C4-2B (cell line): ENCODE measurements at regions not wholly inside any gene's neighbourhood (a gene's known extent, or its start where the extent isn't known, plus 50 kb on each side); places are given as distances from the start of the nearest gene placed in this dataset.

ENCODE experiments used
- CTCF ChIP-seq: fragments of 450-650 bp; conservative IDR thresholded peaks from 2 replicates; pipeline ENCODE4 v1.5.1; 2017; ENCODE audit warnings: mild to moderate bottlenecking
- ZFX ChIP-seq: fragments of 450-650 bp; IDR thresholded peaks from 2 replicates; pipeline ENCODE4 v1.6.1; 2017

- TF ChIP-seq CTCF (no peak), ZFX (no peak)
Observed at GRCh38 chr7:109996411-109996810, 1094.5 kb upstream of the LRRN3 start.
